ENCODE measurements at regions not wholly inside any gene's neighbourhood (a gene's known extent, or its start where the extent isn't known, plus 50 kb on each side); places are given as distances from the start of the nearest gene placed in this dataset.
"Not testable (repeated sequence)": the region's sequence is repeated elsewhere in the genome, so short reads cannot be mapped to it uniquely, and the experiment has no call there.

GRCh38 chr3:81871358-81872155, 110.1 kb upstream of the GBE1 start:
- TF ChIP-seq ZNF274 (IDR thresholded peaks at IDR 0.05; ENCODE audit: low read depth, low read length): no peak
- H3K4me3 ChIP-seq (ENCODE audit: low read length): no peak overlapping the region

- no peak overlapping the region for H3K4me3 ChIP-seq (ENCODE audit: low read length)
- TF ChIP-seq ZNF274 (IDR thresholded peaks at IDR 0.05; ENCODE audit: low read depth, low read length): no peak
These were observed 107.9 kb upstream of the GBE1 start for GRCh38 chr3:81869382-81869781.

- TF ChIP-seq ZNF274 (IDR thresholded peaks at IDR 0.05; ENCODE audit: low read depth, low read length): no peak
- no peak overlapping the region for H3K4me3 ChIP-seq (ENCODE audit: low read length)
These were observed 107.2 kb upstream of the GBE1 start for GRCh38 chr3:81868597-81868996.

- no peak for TF ChIP-seq ZNF274 (IDR thresholded peaks at IDR 0.05; ENCODE audit: low read depth, low read length)
- H3K4me3 ChIP-seq (ENCODE audit: low read length): no peak overlapping the region
These were observed 106.4 kb upstream of the GBE1 start for GRCh38 chr3:81867875-81868274.

- not testable (repeated sequence) for H3K4me3 ChIP-seq (ENCODE audit: low read length)
These were observed 103.7 kb upstream of the GBE1 start for GRCh38 chr3:81865164-81865563.

GRCh38 chr3:81864272-81864671, 102.8 kb upstream of the GBE1 start:
- no peak overlapping the region for H3K4me3 ChIP-seq (ENCODE audit: low read length)
- TF ChIP-seq ZNF274 (IDR thresholded peaks at IDR 0.05; ENCODE audit: low read depth, low read length): no peak

GRCh38 chr3:81863756-81864155, 102.3 kb upstream of the GBE1 start:
- TF ChIP-seq ZNF274 (IDR thresholded peaks at IDR 0.05; ENCODE audit: low read depth, low read length): no peak
- no peak overlapping the region for H3K4me3 ChIP-seq (ENCODE audit: low read length)

- no peak for TF ChIP-seq ZNF274 (IDR thresholded peaks at IDR 0.05; ENCODE audit: low read depth, low read length)
- H3K4me3 ChIP-seq (ENCODE audit: low read length): no peak overlapping the region
These were observed 100.1 kb upstream of the GBE1 start for GRCh38 chr3:81861593-81861992.

- no peak overlapping the region for H3K4me3 ChIP-seq (ENCODE audit: low read length)
- TF ChIP-seq ZNF274 (IDR thresholded peaks at IDR 0.05; ENCODE audit: low read depth, low read length): no peak
These were observed 98.1 kb upstream of the GBE1 start for GRCh38 chr3:81859524-81859923.

GRCh38 chr3:81853431-81853830, 92.0 kb upstream of the GBE1 start:
- no peak for TF ChIP-seq ZNF274 (IDR thresholded peaks at IDR 0.05; ENCODE audit: low read depth, low read length)
- H3K4me3 ChIP-seq (ENCODE audit: low read length): no peak overlapping the region

GRCh38 chr3:81851176-81851575, 89.7 kb upstream of the GBE1 start:
- H3K4me3 ChIP-seq (ENCODE audit: low read length): no peak overlapping the region
- no peak for TF ChIP-seq ZNF274 (IDR thresholded peaks at IDR 0.05; ENCODE audit: low read depth, low read length)

- no peak for TF ChIP-seq ZNF274 (IDR thresholded peaks at IDR 0.05; ENCODE audit: low read depth, low read length)
- H3K4me3 ChIP-seq (ENCODE audit: low read length): no peak overlapping the region
These were observed 85.5 kb upstream of the GBE1 start for GRCh38 chr3:81846988-81847387.

GRCh38 chr3:81841540-81841939, 80.1 kb upstream of the GBE1 start:
- H3K4me3 ChIP-seq (ENCODE audit: low read length): no peak overlapping the region
- no peak for TF ChIP-seq ZNF274 (IDR thresholded peaks at IDR 0.05; ENCODE audit: low read depth, low read length)

GRCh38 chr3:81839504-81840094, 78.2 kb upstream of the GBE1 start:
- TF ChIP-seq ZNF274 (IDR thresholded peaks at IDR 0.05; ENCODE audit: low read depth, low read length): no peak
- H3K4me3 ChIP-seq (ENCODE audit: low read length): no peak overlapping the region

- H3K4me3 ChIP-seq (ENCODE audit: low read length): no peak overlapping the region
- TF ChIP-seq ZNF274 (IDR thresholded peaks at IDR 0.05; ENCODE audit: low read depth, low read length): no peak
These were observed 77.0 kb upstream of the GBE1 start for GRCh38 chr3:81838457-81838856.
